GM21529 (cell line): ENCODE measurements at regions not wholly inside any gene's neighbourhood (a gene's known extent, or its start where the extent isn't known, plus 50 kb on each side); places are given as distances from the start of the nearest gene placed in this dataset.

Experiments
- ATAC-seq: cut with Tn5 transposase; IDR thresholded peaks from one replicate; pipeline ENCODE4 v1.9.1; 2021; ENCODE audit not compliant: unreplicated experiment

GRCh38 chr1:56357927-56358690 is 221.3 kb downstream of the PLPP3 start:
- ATAC-seq: no peak

- ATAC-seq: no peak
Observed at GRCh38 chr1:56356376-56356990, 222.9 kb downstream of the PLPP3 start.

GRCh38 chr1:56355918-56356317 is 223.4 kb downstream of the PLPP3 start:
- no peak for ATAC-seq

GRCh38 chr1:56355422-56355821 is 223.9 kb downstream of the PLPP3 start:
- ATAC-seq: no peak

- no peak for ATAC-seq
Observed at GRCh38 chr1:56345831-56346230, 233.5 kb downstream of the PLPP3 start.

- no peak for ATAC-seq
Observed at GRCh38 chr1:56340977-56341376, 238.4 kb downstream of the PLPP3 start.

GRCh38 chr1:56339786-56340465 is 239.4 kb downstream of the PLPP3 start:
- ATAC-seq: no peak

GRCh38 chr1:56339093-56339492 is 240.3 kb downstream of the PLPP3 start:
- ATAC-seq: no peak

- ATAC-seq: no peak
Observed at GRCh38 chr1:56336982-56337381, 242.4 kb downstream of the PLPP3 start.

GRCh38 chr1:56335394-56335793 is 244.0 kb downstream of the PLPP3 start:
- ATAC-seq: no peak

- no peak for ATAC-seq
Observed at GRCh38 chr1:56334047-56334446, 245.3 kb downstream of the PLPP3 start.

- ATAC-seq: no peak
Observed at GRCh38 chr1:56333461-56333860, 245.9 kb downstream of the PLPP3 start.

- no peak for ATAC-seq
Observed at GRCh38 chr1:56331892-56332567, 247.3 kb downstream of the PLPP3 start.

- no peak for ATAC-seq
Observed at GRCh38 chr1:56331207-56331891, 248.0 kb downstream of the PLPP3 start.

GRCh38 chr1:56330391-56331026 is 248.9 kb downstream of the PLPP3 start:
- ATAC-seq: peak; percentile 92

GRCh38 chr1:56329970-56330369 is 249.4 kb downstream of the PLPP3 start:
- ATAC-seq: no peak

- ATAC-seq: no peak
Observed at GRCh38 chr1:56327195-56327594, 252.2 kb downstream of the PLPP3 start.

GRCh38 chr1:56326056-56326455 is 253.3 kb downstream of the PLPP3 start:
- ATAC-seq: no peak

GRCh38 chr1:56324504-56324903 is 254.9 kb downstream of the PLPP3 start:
- no peak for ATAC-seq

GRCh38 chr1:56322211-56322610 is 257.2 kb downstream of the PLPP3 start:
- no peak for ATAC-seq

- ATAC-seq: no peak
Observed at GRCh38 chr1:56321150-56321490, 258.2 kb downstream of the PLPP3 start.
